ENCODE measurements at regions not wholly inside any gene's neighbourhood (a gene's known extent, or its start where the extent isn't known, plus 50 kb on each side); places are given as distances from the start of the nearest gene placed in this dataset.
"Not testable (repeated sequence)": the region's sequence is repeated elsewhere in the genome, so short reads cannot be mapped to it uniquely, and the experiment has no call there.

DNA sequence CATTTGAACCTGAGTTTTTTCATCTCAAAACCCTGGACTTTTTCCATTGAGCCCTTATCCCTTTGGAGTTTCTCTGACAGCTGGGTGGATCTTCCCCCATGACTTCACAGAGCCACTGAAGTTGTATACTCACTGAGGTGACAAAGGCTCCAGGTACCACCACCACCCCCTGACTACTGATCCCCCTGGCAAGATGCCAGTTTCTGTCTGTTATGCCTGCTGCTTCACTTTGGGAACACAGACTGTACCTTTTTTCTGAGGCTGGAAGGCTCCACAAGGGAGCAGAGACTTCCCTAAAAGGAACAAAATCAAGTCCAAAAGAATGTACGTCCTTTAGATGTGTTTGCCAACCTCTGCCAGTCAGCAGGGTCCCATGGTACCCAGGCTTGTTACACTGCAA is 160.3 kb upstream of the JADE1 start:
- no peak for DNase-seq (ENCODE audit: low spot score)

DNA sequence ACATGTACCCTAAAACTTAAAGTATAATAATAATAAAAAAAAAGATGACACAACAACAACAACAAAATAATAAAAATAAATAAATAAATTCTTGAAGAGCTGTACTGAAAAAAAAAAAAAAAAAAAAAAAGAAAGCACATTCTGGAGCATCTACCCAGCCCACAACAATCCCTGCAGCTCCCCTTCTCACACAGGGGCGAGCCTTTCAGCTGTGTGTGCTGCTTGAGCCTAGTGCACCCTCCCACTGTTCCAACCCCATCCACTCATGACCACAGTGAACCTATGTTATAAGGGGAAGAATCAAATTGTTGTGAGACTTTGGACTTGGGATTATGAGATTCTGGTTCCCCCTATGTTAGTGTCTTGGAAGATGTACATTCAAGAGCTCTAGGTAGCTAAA is 161.5 kb upstream of the JADE1 start:
- no peak for DNase-seq (ENCODE audit: low spot score)

DNA sequence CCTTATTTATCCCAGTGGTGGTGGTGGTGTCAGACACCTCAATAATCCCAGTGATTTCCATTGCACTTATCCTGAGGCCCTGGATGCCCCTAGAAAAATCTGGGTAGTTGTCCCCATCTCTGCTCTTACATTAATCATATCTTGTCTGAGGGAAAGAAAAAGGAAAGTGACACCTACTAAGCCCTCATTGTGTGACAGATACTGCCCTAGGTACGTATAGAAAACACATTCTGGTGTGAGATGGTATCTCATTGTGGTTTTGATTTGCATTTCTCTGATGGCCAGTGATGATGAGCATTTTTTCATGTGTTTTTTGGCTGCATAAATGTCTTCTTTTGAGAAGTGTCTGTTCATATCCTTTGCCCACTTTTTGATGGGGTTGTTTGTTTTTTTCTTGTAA is 162.6 kb upstream of the JADE1 start:
- DNase-seq (ENCODE audit: low spot score) = not testable (repeated sequence)

DNA sequence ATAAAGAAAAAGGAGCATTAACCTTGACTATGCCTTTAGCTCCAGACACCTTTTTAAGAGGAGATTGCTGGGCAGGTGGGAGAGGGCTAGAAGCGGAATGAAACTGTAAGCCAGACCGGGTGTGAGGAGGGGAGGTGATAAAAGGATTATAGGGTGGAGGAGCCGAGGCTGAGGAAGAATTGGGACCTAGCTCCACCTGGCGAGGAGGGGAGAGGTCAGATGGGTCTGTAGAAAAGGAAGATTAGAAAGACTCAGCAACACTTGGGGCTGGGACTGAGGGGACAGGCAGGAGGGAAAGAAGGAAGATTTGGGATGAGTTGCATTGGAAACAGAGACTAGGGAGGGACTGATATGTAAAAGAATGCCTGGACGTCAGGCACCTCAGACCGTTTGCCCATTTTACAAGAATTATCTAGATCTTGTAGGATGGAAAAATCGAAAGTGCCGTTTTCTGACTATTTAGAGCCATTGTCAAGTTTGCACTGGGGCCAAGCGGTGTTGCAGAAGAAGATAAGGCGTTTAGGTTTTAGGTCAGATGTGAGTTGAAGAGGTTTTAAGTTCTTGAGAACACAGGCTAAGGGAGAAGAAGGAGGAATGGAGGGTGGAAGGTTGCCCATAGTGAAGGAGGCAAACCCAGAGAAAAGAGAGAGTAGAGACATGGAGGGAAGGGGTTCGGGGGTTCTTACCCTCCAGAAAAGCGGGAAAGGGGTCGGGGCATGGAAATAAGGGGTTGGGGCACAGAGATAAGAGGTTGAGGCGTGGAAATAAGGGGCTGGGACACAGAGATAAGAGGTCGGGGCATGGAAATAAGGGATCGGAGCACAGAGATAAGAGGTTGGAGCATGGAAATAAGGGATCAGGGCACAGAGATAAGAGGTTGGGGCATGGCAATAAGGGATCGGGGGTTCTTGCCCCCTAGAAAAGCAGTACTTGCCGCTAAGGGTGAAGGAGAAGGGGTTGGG is 164.5 kb upstream of the JADE1 start:
- not testable (repeated sequence) for DNase-seq (ENCODE audit: low spot score)

DNA sequence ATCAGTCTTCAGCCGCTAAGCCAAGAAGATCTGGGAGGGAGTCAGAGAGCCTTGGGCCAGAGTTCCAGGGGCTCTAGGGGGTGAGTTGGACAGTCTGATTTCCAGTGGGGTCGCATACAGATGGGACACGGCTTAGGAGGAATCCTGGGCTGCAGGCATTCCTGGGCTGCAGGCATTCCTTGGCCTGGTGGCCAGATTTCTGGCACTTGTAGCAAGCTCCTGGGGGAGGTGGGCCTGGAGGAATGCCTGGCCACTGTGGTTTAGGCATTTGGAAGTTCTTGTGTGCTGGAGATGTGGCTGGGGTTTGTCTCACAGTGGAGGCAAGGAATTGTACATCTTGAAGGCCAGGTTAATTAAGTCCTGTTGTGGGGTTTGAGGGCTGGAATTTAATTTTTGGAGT is 165.4 kb upstream of the JADE1 start:
- DNase-seq (ENCODE audit: low spot score) = not testable (repeated sequence)

DNA sequence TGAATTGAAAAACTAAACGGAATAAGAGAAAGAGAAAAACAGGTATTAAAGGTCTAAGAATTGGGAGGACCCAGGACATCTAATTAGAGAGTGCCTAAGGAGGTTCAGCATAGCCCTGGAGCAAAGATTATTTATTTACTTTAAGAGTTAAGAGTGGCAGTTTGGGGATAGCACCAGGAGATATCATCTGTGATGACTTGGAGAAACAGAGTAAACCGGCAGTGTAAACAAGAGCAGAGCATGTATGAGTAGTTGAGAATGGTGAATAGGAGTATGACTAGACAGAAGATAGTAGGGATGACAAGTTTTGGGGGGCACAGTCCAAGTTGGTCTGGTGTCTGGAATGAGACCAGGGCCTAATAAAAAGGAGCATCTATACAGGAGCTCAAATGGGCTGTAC is 167.9 kb upstream of the JADE1 start:
- not testable (repeated sequence) for DNase-seq (ENCODE audit: low spot score)

DNA sequence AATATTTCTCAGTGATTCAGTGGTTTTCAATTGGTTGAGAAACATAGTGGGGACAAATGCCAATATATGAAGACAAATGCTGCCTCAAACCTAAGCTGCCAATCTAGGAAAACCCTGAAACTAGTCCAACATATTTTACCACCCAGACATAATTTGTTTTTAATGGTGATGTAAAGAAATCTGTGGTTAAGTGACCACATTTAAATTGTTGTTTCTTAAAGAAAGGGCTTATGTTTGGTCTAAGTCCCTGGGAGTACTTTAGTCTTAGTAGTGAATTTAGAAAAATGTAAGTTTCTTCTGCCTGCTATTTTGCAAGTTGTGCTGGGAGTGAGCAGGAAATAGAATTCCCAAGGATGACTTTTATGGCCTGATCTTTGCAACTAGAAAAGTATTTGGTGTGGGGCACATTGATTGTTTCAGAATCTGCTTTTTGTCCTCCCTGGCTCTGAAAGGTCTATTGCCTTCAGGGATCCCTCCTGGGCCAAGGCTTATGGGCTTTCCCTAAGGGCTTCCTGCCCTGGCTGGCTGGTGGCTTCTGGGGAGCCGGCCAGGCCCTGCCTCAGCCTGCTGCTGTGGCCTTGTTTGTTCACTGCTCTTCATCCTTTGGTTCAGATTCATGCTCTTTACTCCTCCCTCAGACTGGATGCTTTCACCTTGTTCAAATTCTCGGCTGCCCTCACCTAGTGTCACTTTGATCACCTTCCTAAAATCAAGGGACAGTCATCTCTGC is 169.8 kb upstream of the JADE1 start:
- no peak for DNase-seq (ENCODE audit: low spot score)

DNA sequence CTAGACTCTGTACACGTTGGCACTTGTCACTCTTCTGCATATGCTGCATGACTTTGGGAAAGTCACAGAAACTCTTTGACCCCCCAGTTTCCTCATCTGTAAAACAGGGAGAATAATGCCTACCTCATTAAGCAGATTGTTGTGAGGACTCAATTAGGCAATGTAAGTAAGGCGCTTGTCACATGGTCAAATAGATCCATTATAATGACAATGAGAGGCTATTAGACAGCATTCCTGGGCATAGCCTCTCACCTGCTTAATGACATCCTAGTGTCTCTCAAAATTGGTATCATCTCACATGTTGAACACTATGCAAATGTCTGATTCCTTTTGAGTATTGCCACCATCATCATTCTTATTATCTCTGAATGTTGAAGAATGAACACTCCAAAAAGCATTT is 172.6 kb upstream of the JADE1 start:
- DNase-seq (ENCODE audit: low spot score) = no peak

DNA sequence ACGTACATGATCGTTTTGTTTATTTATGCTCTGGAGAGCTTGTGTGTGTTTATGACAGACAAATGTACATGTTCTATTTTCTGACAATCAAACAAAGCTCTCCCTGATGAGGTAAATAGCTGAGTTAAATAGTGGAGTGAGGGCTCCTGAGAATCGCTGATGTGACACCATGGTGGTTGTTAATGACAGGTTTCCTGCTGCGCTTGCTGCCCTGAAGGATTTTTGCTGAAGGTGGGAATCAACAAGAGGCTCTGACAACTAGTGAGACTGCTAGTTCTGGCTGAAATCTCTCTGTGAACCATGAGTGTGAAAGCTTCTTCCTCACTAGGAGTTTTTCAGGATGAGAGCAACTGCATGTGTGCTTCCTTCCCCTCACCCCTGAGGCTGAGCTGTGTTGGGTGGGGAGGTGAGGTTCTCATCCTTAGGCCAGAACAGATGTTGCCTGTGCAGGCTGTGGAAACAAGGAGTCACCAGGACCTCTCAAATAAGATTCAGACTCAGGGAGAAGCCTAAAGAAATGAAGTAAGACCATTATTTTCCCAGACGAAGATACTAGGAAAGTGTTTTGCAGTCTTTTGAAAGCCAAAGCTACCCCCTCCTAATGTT is 173.4 kb upstream of the JADE1 start:
- no peak for DNase-seq (ENCODE audit: low spot score)

DNA sequence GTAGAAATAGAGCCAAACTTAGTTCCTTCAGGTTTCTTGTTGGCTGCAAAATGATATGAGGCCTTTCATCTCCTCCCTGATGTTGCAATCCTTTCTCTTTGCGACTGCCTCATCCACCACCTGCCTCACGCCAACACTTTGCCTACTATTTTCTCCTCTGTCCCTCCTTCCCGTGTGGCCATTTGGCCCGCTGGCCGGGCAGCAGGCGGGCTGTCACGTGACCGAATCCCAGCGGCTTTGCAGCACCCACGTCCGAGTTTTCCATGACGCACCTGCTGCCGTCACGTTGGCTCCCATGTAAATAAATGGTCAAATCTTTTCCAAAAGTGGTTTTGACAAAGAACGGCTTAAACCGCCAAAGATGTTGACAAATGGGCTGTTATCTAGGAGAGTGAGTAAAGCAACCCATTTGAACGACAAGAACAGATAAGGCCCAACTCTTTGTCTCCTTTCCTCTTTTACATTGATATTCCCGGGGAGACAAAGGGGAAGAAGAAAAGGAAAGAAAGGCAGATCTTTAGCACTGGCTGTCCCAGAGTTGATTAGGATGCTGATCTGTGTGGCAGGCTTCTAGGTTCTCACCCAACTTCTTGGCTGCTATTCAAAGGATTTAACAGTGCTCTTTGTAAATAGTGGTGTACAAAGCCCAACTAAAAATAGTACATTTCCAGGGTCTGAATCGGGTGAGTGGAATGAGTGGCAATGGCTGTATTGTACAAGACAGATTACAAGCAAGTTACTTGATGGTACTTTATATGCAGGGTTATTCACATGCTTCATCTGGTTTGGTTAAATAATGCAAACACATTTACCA is 174.2 kb upstream of the JADE1 start:
- DNase-seq (ENCODE audit: low spot score) = no peak

DNA sequence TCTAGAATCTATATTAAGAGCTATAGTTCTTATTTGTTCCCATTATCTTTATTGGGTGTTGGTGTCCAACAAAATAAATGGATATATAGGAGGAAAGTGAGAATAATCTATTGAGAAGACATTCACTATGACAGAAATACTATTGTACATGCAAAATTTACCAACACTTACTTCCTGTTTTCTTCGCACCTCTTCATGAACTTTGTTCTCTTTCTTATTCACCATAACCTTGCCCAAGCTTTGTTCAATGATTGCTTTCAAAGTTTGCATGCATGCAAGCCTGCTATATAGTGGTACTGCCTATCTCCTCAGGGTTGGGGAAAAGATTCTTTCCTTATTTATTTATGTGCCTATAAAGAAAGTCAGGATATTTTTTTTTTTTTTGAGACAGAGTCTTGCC is 176.4 kb upstream of the JADE1 start:
- no peak for DNase-seq (ENCODE audit: low spot score)

DNA sequence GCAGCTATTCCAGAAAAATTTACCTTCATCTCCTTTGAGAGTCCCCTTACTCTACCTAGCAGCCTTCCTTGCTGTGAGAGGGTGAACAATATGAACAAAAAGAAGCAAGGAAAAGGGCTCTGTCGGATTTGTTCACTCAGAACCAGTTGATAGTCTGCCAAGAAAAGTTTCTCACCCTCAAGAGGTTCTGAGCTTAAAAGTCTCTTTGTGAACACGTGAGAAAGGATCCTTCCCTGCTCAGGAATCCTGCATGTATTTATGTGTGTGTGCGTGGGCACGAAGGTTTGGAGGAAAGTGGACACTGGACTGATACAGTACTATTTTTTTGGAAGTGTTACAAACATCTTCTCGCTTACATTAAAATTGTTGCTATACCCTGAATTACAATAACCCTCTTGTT is 178.6 kb upstream of the JADE1 start:
- DNase-seq (ENCODE audit: low spot score) = no peak

DNA sequence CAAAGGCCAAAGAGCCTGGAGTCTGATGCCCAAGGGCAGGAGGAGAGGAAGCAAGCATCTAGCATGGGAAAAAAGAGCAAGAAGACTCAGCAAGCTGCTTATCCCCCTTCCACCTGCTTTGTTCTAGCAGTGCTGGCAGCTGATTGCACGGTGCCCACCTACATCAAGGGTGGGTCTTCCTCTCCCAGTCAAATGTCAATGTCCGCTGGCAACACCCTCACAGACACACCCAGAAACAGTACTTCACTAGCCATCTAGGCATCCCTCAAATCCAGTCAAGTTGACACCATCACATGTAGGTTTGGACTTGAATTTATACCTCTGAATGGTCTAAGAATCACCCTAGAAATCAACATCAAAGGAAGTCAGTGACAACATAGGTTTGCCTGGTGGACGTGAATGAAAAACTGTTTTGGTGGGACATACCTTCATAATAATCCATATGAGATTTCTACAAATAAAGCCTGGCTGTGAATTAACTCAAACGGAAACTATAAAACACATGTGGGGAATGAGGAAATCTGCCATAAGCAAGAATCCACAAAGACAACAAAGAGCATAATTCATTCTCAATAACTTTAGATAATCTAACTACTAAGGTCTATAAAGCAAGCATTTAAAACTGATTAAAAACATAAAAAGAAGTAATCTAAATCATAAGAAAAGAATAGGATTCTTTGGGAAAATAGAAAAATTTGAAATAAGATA is 185.8 kb upstream of the JADE1 start:
- no peak for DNase-seq (ENCODE audit: low spot score)

DNA sequence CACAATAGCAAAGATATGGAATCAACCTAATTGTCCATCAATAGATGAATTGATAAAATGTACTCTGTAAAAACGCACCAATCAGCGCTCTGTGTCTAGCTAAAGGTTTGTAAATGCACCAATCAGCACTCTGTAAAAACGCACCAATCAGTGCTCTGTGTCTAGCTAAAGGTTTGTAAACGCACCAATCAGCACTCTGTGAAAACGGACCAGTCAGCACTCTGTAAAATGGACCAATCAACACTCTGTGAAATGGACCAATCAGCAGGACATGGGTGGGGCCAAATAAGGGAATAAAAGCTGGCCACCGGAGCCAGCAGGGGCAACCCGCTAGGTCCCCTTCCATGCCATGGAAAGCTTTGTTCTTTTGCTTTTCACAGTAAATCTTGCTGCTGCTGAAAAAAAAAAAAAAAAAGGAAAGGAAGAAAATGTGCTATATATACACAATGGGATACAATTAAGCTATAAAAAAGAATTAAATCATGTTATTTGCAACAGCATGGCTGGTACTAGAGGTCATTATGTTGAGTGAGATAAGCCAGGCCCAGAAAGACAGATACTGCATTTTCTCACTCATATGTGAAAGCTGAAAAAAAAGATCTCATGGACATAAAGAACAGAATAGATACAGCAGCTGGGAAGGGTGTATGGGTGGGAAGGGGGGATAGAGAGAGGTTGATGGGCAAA is 189.1 kb upstream of the JADE1 start:
- DNase-seq (ENCODE audit: low spot score) = not testable (repeated sequence)

DNA sequence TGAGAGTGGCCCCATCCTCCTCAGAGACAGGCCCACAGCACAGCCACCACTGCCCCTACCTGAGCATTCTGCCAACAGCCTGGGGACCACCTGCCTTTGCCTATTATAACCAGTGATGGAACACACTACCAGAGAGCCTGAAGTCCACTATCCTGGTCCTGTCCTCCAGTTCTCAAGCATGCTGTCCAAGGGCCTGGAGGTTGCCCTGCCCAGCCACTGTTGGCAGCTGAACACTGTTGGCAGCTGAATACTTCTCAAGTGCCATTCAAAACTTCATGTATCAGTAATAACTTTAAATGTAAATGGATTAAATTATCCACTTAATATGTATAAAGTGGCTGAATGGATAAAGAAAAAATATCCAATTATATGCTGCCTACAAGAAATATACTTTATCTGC is 194.3 kb upstream of the JADE1 start:
- DNase-seq (ENCODE audit: low spot score) = no peak

DNA sequence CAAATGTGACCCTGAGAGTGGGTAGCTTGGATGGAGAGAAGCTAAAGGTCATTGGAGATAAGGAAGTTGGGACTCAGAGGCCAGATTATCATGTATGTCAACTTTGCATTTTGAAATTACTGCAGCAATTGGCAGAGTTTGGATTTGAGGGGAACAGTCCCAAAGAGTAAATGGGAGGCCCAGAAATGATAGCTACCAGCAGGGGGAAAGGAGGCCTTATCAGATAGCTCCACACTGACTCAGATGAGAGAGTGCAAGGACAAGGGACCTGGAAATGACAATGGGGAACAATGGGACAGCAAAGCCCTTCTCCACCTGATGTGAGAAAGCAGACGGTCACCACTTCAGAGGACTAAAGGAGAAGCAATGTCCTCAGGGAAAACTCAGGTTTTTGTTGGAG is 201.5 kb upstream of the JADE1 start:
- DNase-seq (ENCODE audit: low spot score) = no peak

DNA sequence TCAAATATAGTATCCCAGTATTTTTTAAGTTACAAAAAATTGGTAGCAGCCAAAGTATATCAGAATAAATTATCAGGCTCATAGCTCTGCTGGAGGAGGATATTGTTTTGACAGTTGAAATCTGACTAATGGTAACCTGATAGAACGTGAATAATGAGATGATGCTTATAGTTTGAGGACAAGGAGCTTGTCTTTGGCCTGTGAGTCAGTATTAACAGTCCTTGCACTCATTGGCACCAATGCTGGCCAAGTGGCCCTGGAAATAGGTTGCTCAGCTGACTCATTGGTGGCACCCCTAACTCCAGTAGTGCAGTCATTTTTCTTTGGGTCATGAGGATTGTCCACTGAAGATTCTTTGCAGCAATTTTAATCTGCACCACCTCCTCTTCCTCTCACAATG is 203.3 kb upstream of the JADE1 start:
- DNase-seq (ENCODE audit: low spot score) = no peak

DNA sequence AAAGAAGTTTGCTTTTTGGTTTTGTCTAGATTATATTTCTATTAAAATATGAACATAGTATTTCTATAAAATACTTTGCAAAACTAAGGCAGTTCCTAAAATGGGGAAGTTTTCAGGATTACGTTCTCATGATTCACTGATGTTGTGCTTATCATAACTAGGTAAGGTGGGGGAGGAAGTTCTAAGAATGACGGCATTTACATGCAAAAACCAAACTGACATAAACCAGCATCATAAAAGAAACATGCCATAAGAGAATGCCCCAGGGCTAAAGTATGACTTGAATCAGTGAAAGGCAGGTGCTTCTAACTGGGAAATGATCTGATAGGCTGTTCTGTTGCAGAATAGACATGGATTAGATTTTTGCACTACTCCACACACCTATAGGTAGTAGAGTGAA is 204.7 kb upstream of the JADE1 start:
- DNase-seq (ENCODE audit: low spot score) = no peak

DNA sequence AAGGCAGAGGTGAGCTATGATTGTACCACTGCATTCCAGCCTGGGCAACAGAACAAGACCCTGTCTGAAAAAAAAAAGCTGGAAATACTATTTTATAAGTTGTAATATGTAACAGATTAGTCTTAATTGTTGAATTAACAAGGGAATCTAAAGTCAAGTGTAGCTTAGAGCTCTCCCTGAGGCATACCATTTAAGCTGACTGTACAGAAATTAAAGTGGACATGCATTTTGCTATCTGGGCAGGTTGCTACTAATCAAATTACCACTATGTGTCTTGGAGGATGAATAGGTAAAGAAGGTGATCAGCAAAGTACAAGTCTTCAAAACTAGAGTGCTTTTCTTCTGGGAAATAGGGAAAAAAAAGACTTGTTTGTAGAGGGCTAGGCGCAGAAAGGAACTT is 205.3 kb upstream of the JADE1 start:
- no peak for DNase-seq (ENCODE audit: low spot score)

DNA sequence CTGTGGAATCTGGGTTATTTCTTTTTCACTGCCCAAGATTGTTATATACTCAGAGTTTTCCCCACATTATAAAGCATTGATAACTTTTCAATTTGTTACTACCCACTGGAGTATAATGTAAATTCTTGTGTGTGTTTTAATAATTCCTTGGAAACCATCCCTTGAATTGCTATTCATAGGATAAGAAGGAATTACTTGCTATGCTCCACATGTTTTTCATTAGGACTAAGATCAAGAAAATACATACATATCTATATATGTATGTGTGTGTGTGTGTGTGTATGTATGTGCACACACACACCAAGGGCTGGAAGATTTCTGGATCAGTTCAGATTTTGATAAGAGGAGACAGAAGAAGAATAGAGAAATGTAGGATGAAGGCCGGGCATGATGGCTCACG is 206.4 kb upstream of the JADE1 start:
- no peak for DNase-seq (ENCODE audit: low spot score)
